ENCODE measurements at regions not wholly inside any gene's neighbourhood (a gene's known extent, or its start where the extent isn't known, plus 50 kb on each side); places are given as distances from the start of the nearest gene placed in this dataset.

- DNase-seq (ENCODE audit: low read depth, low spot score), result no peak
Observed at GRCh38 chr11:79807506-79807905, 366.7 kb upstream of the TENM4 start.

- no peak for DNase-seq (ENCODE audit: low read depth, low spot score)
Observed at GRCh38 chr11:79796704-79797103, 355.9 kb upstream of the TENM4 start.

GRCh38 chr11:79794484-79795393, 353.9 kb upstream of the TENM4 start:
- no peak for DNase-seq (ENCODE audit: low read depth, low spot score)

- DNase-seq (ENCODE audit: low read depth, low spot score), result no peak
Observed at GRCh38 chr11:79794057-79794456, 353.2 kb upstream of the TENM4 start.

GRCh38 chr11:79786961-79787360, 346.1 kb upstream of the TENM4 start:
- DNase-seq (ENCODE audit: low read depth, low spot score), result no peak

- DNase-seq (ENCODE audit: low read depth, low spot score), result no peak
Observed at GRCh38 chr11:79783833-79784232, 343.0 kb upstream of the TENM4 start.

GRCh38 chr11:79768343-79768742, 327.5 kb upstream of the TENM4 start:
- no peak for DNase-seq (ENCODE audit: low read depth, low spot score)

- no peak for DNase-seq (ENCODE audit: low read depth, low spot score)
Observed at GRCh38 chr11:79762279-79762921, 321.6 kb upstream of the TENM4 start.

- DNase-seq (ENCODE audit: low read depth, low spot score), result no peak
Observed at GRCh38 chr11:79758325-79758724, 317.5 kb upstream of the TENM4 start.

- no peak for DNase-seq (ENCODE audit: low read depth, low spot score)
Observed at GRCh38 chr11:79747406-79747805, 306.6 kb upstream of the TENM4 start.

- DNase-seq (ENCODE audit: low read depth, low spot score), result no peak
Observed at GRCh38 chr11:79744941-79745340, 304.1 kb upstream of the TENM4 start.

- no peak for DNase-seq (ENCODE audit: low read depth, low spot score)
Observed at GRCh38 chr11:79742176-79742575, 301.3 kb upstream of the TENM4 start.

- no peak for DNase-seq (ENCODE audit: low read depth, low spot score)
Observed at GRCh38 chr11:79739591-79739990, 298.8 kb upstream of the TENM4 start.

GRCh38 chr11:79727221-79727620, 286.4 kb upstream of the TENM4 start:
- DNase-seq (ENCODE audit: low read depth, low spot score), result no peak

- no peak for DNase-seq (ENCODE audit: low read depth, low spot score)
Observed at GRCh38 chr11:79720115-79720514, 279.3 kb upstream of the TENM4 start.

- DNase-seq (ENCODE audit: low read depth, low spot score), result no peak
Observed at GRCh38 chr11:79708319-79708932, 267.6 kb upstream of the TENM4 start.

- DNase-seq (ENCODE audit: low read depth, low spot score), result no peak
Observed at GRCh38 chr11:79705648-79706047, 264.8 kb upstream of the TENM4 start.

GRCh38 chr11:79702303-79702702, 261.5 kb upstream of the TENM4 start:
- no peak for DNase-seq (ENCODE audit: low read depth, low spot score)

GRCh38 chr11:79699246-79699645, 258.4 kb upstream of the TENM4 start:
- no peak for DNase-seq (ENCODE audit: low read depth, low spot score)

GRCh38 chr11:79697905-79698304, 257.1 kb upstream of the TENM4 start:
- DNase-seq (ENCODE audit: low read depth, low spot score), result no peak

GRCh38 chr11:79694368-79694767, 253.5 kb upstream of the TENM4 start:
- DNase-seq (ENCODE audit: low read depth, low spot score), result no peak

GRCh38 chr11:79691445-79691844, 250.6 kb upstream of the TENM4 start:
- no peak for DNase-seq (ENCODE audit: low read depth, low spot score)
